ENCODE measurements at regions not wholly inside any gene's neighbourhood (a gene's known extent, or its start where the extent isn't known, plus 50 kb on each side); places are given as distances from the start of the nearest gene placed in this dataset.

DNA sequence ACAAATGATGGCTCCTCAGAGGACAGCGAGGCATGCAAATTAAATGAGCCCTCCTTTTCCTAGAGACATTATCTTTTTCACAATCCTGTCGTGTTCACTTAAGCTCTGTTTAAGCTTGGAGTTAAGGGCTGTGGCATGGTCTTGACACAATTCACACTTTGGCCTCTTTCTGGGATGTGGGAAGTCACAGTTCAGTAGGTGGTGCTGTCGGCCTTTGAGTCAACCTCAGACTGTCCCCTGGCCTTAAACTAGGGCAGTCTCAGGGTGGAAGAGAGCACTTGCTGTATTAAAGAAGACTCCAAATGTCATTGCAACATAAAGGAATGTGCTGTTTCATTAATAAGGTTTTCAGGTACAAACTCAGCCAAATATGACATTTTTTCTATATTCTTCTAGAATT, 351.0 kb downstream of the MCTP2 start:
- no peaks in the 10 kb centered on the region for H3K36me3 Mint-ChIP-seq
- H3K27ac Mint-ChIP-seq, result peak overlapping the region in 1 of 10 donors; percentile 7
- POLR2A ChIA-PET, result no interaction called here
- H3K4me3 Mint-ChIP-seq, result no peak overlapping the region
- peaks cover 0 to 2% (median 0%) of the 10 kb centered on the region in 9 donors for H3K9me3 Mint-ChIP-seq
- DNase-seq, result peak in 1 of 10 donors; percentile 8
- peaks cover 27 to 44% (median 33%) of the 10 kb centered on the region in 4 donors for H3K4me1 Mint-ChIP-seq
- ATAC-seq, result no peak
- H3K27me3 Mint-ChIP-seq, result peaks cover 49 to 91% (median 72%) of the 10 kb centered on the region in 5 donors

DNA sequence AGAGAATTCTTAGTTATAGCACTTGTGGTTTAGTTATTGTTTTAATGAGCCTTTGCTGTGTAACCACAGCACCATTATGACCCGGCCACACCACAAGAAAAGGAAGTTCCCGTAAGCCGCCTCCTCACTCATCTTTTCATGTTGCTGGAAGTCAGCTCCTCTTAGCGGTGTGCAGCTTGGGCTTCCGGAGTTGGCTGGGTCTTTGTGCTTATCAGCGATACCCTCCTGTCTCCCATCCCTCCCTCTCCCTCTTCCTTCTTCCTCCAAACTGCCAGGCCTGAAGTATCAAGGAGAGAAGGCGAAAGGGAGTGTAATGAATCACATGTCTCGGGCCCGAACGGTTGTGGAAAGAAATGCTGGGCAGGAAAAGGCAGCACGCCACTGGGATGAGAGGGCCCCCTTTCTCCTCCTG, 353.5 kb downstream of the MCTP2 start:
- Mint-ChIP-seq H3K9me3 (peaks cover 0 to 5% (median 0%) of the 10 kb centered on the region in 9 donors), H3K36me3 (no peaks in the 10 kb centered on the region), H3K4me3 (peak overlapping the region; percentile 19 to 81 (median 64)), H3K27me3 (peaks cover 46 to 91% (median 70%) of the 10 kb centered on the region in 5 donors), H3K4me1 (peaks cover 27 to 44% (median 33%) of the 10 kb centered on the region in 4 donors), H3K27ac (peak overlapping the region in 7 of 10 donors; percentile 7 to 91 (median 58))
- POLR2A ChIA-PET, result no interaction called here
- DNase-seq, result peak in 9 of 10 donors; percentile 9 to 75 (median 53)
- peak; percentile 85 to 100 for ATAC-seq

DNA sequence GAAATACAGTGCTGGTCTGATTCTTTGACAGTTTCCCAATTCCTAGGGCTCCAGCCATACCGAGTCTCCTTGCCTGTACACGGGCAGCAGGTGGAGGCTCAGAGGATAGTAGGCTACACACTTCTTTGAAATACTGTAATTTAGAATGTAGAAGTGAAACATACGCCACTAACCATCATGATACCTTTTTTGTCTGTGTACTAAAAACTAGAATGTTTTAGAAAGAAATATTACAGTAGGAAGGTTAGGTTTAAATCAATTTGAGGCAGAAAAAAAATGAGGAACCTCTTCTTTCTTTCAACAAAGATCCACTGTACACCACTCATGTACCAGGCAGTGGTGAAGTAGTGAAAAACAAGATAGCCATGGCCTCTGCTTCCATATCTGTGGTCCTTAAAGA, 354.7 kb downstream of the MCTP2 start:
- peaks cover 23 to 38% (median 33%) of the 10 kb centered on the region in 4 donors for H3K4me1 Mint-ChIP-seq
- H3K27ac Mint-ChIP-seq, result peak overlapping the region in 1 of 10 donors; percentile 42
- peaks cover 0 to 5% (median 0%) of the 10 kb centered on the region in 9 donors for H3K9me3 Mint-ChIP-seq
- peak overlapping the region in 5 of 10 donors; percentile 45 to 65 (median 55) for H3K4me3 Mint-ChIP-seq
- no peaks in the 10 kb centered on the region for H3K36me3 Mint-ChIP-seq
- peaks cover 42 to 91% (median 67%) of the 10 kb centered on the region in 5 donors for H3K27me3 Mint-ChIP-seq
- DNase-seq (no peak), ATAC-seq (no peak)
- POLR2A ChIA-PET, result no interaction called here

DNA sequence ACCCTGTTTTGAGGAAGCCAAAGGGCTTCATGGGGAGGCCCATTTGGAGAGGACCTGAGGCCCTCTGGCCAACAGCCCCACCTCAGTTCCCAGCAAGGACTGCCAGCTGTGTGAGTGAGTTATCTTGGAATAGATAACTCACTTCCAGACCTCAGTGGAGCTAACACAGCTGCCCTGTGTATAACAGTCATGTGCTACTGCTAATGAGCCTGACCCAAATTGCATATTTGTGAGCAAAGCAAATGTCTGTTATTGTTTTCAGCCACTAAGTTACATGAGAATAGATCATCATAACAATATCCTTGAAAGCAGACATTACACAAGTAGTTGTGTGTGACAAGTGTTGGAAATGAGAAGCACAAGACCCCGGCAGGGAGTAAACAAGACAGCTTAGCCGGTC, 355.8 kb downstream of the MCTP2 start:
- POLR2A ChIA-PET, result no interaction called here
- peaks cover 37 to 91% (median 62%) of the 10 kb centered on the region in 5 donors for H3K27me3 Mint-ChIP-seq
- ATAC-seq (no peak), DNase-seq (no peak)
- no peaks in the 10 kb centered on the region for H3K36me3 Mint-ChIP-seq
- peaks cover 0 to 5% (median 0%) of the 10 kb centered on the region in 9 donors for H3K9me3 Mint-ChIP-seq
- peaks cover 22 to 33% (median 30%) of the 10 kb centered on the region in 4 donors for H3K4me1 Mint-ChIP-seq
- H3K27ac Mint-ChIP-seq, result peak overlapping the region in 1 of 10 donors; percentile 65
- H3K4me3 Mint-ChIP-seq, result no peak overlapping the region

DNA sequence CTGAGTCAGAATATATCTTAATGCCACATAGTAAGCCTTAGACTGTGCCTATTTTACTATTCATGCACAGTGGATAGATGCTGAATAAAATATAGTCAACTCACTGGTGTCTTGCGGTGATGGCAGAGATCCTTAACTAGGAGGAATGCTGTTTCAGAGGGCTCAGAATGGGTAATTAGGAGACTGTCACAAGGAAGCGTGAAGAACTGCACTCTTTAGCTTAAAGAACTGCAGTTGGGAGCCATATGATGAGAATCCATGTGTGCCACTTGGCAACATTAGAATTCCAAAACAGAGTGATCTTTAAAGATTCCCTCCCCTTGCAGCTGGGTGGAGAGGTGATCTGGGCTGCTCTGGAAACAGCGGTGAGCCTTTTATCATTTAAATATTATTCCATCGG, 357.6 kb downstream of the MCTP2 start:
- Mint-ChIP-seq H3K9me3 (peaks cover 0 to 8% (median 2%) of the 10 kb centered on the region in 9 donors), H3K4me1 (peaks cover 19 to 22% (median 21%) of the 10 kb centered on the region in 4 donors)

DNA sequence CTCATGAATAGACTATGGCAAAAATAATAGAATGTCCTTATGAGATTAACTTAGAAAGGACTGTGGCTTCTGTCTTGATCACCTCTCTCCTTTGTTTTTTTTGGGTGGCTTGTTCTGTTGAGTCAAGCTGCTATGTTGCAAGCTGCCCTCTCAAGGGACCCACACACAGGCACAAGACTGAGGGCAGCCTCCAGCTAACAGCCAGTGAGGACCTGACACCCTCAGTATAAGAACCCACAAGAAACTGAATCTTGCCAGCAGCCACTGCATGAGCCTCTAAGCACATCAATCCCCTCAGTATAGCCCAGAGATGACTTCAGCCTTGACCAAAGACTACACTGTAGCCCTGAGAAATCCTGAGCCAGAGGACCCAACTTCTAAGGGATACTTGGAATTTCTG, 361.1 kb downstream of the MCTP2 start:
- DNase-seq, result no peak
- no peak for ATAC-seq
- Mint-ChIP-seq H3K36me3 (no peaks in the 10 kb centered on the region), H3K4me1 (peaks cover 0 to 7% (median 0%) of the 10 kb centered on the region in 4 donors), H3K27ac (no peak overlapping the region), H3K9me3 (peaks cover 0 to 7% (median 0%) of the 10 kb centered on the region in 9 donors), H3K4me3 (no peak overlapping the region), H3K27me3 (peaks cover 49 to 86% (median 60%) of the 10 kb centered on the region in 5 donors)
- POLR2A ChIA-PET, result no interaction called here

More for the DNA sequence above, 357.6 kb downstream of the MCTP2 start:
- ATAC-seq (no peak), DNase-seq (no peak)
- H3K27ac Mint-ChIP-seq, result no peak overlapping the region
- no peak overlapping the region for H3K4me3 Mint-ChIP-seq
- peaks cover 40 to 95% (median 64%) of the 10 kb centered on the region in 5 donors for H3K27me3 Mint-ChIP-seq
- POLR2A ChIA-PET, result no interaction called here
- no peaks in the 10 kb centered on the region for H3K36me3 Mint-ChIP-seq

DNA sequence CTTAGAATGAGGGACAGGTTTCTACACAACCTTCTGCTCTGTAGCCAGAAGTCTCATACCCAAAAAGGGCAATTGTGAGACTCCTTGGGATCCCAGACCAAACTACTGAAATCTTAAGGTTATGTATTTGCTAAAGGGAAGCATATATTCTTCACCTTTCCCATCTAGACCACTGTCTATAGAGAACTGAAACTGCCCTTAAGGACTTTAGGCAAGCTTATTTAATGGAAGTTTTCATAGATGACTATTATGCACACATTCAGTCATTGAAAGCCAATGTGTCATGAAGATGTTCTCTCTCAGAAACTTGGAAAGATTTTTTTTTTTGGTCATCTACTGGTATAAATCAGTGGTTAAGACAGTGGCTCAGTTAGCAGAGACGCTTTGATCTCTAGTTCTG, 365.3 kb downstream of the MCTP2 start:
- Mint-ChIP-seq H3K27me3 (peaks cover 43 to 75% (median 51%) of the 10 kb centered on the region in 5 donors), H3K36me3 (no peaks in the 10 kb centered on the region), H3K4me3 (no peak overlapping the region), H3K9me3 (peaks cover 0 to 7% (median 0%) of the 10 kb centered on the region in 9 donors), H3K4me1 (peaks cover 0 to 3% (median 0%) of the 10 kb centered on the region in 4 donors), H3K27ac (no peak overlapping the region)
- ATAC-seq, result no peak
- POLR2A ChIA-PET, result no interaction called here
- DNase-seq, result no peak

DNA sequence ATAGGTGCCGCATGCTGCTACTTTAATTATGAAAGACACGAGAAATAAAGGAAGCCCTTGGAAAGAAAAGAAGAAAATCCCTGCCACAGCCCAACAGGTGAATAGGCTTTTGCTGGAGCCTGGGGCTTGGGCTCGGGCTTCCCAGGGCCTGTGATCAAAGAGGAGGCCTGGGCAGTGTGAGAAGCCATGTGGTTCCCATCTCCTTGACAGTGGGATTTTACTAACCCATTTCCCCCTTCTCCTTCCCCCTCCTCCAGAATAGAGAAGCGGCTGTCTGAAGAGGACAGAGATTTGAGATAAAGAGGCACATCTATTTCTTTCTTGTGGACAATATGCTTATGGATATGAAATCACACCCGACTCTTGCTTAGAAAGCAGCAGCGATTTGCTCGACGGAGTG, 369.1 kb downstream of the MCTP2 start:
- Mint-ChIP-seq H3K27me3 (peaks cover 35 to 76% (median 54%) of the 10 kb centered on the region in 5 donors), H3K4me3 (no peak overlapping the region), H3K36me3 (peaks cover 0 to 1% (median 0%) of the 10 kb centered on the region in 3 donors), H3K27ac (no peak overlapping the region), H3K9me3 (peaks cover 0 to 5% (median 0%) of the 10 kb centered on the region in 9 donors), H3K4me1 (no peaks in the 10 kb centered on the region)
- ATAC-seq (no peak), DNase-seq (no peak)
- POLR2A ChIA-PET, result no interaction called here

DNA sequence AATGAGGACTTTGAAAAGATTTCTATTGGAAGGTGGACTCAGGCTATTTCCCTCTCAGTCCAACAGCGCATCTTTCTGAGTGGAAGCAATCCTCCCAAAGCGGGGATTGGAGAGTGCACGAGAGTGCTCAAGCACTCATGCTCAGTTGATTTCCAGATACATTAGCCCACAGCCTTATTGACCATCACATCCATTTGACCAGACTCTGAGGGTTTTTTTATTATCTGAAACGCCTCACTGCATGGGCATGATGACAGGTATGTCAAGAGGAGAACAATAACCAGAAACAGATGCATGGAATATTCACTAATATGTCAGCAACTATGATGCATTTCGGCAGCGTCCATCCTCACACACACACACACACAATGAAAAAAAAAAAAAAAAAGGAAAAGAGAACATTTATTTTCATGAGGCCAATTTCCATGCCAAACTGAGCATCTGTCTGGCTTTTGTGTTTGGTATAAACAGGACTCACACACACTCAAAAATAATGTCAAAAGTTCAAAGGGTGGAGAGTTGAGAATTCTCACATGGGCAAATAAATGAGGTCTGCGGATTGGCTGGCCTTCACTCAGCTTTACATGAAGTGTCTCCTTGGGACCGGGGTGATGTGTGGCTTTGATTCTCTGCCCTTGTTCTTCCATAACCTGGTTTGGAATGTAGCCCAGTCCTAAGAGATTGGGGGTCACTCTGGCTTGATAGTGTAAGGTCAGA, 371.6 kb downstream of the MCTP2 start:
- ATAC-seq (no peak), DNase-seq (no peak)
- Mint-ChIP-seq H3K27ac (no peak overlapping the region), H3K4me1 (peaks cover 10 to 14% (median 13%) of the 10 kb centered on the region in 4 donors), H3K27me3 (peaks cover 34 to 71% (median 62%) of the 10 kb centered on the region in 5 donors), H3K9me3 (peaks cover 0 to 9% (median 0%) of the 10 kb centered on the region in 9 donors), H3K36me3 (peaks cover 0 to 3% (median 0%) of the 10 kb centered on the region in 3 donors), H3K4me3 (no peak overlapping the region)
- POLR2A ChIA-PET, result no interaction called here

DNA sequence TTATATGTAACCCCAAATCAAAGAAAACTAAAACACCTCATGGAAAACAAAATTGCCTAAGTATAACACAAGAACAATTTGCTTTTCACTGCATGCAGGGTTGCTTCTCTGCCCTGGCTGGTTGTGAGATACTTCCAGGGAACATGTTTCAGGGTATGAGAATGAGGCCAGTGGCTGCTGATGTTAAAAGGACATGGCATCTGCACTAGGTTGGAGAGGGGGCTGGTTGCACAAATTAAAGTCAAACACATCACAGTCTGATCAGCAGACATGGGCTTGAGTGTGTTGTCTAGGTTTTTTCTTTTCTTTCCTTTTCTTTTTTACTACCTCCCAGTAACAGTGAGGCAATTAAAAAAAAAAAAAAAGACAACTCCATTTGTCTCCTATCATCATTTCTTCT, 374.9 kb downstream of the MCTP2 start:
- H3K27me3 Mint-ChIP-seq, result peaks cover 25 to 68% (median 58%) of the 10 kb centered on the region in 5 donors
- peaks cover 0 to 12% (median 0%) of the 10 kb centered on the region in 9 donors for H3K9me3 Mint-ChIP-seq
- POLR2A ChIA-PET, result no interaction called here

DNA sequence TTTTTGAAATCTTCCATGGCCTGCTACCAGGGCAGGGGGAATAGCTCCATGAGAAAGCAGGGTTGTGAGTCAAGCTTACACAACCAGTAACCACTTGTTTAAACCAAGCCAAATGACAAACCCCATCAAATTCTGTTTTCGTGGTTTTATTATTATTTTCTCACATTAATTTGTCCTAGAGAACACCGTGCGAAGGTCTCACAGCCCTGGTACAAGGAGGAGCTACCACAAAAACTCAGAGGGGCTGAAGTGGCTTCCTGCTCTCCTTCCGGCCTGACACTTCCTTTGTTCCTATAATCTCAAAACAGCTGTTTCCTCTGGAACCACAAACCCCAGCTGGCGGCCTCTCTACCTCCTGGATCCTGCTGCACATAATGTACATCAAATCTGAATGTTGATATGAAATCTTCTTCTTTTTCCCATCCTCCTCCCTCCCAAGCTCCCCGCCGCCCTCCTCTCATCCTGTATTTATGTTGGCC, 375.9 kb downstream of the MCTP2 start:
- H3K4me3 Mint-ChIP-seq, result peak overlapping the region in 6 of 10 donors; percentile 11 to 46 (median 19)
- peaks cover 0 to 3% (median 0%) of the 10 kb centered on the region in 3 donors for H3K36me3 Mint-ChIP-seq
- H3K27me3 Mint-ChIP-seq, result peaks cover 24 to 68% (median 55%) of the 10 kb centered on the region in 5 donors
- DNase-seq, result no peak
- H3K27ac Mint-ChIP-seq, result peak overlapping the region in 1 of 10 donors; percentile 30
- H3K4me1 Mint-ChIP-seq, result peaks cover 10 to 18% (median 13%) of the 10 kb centered on the region in 4 donors
- no peak for ATAC-seq
- peaks cover 0 to 12% (median 0%) of the 10 kb centered on the region in 9 donors for H3K9me3 Mint-ChIP-seq
- POLR2A ChIA-PET, result no interaction called here

More for the DNA sequence above, 374.9 kb downstream of the MCTP2 start:
- DNase-seq (no peak), ATAC-seq (no peak)
- no peak overlapping the region for H3K4me3 Mint-ChIP-seq
- H3K27ac Mint-ChIP-seq, result peak overlapping the region in 1 of 10 donors; percentile 16
- peaks cover 10 to 18% (median 13%) of the 10 kb centered on the region in 4 donors for H3K4me1 Mint-ChIP-seq
- H3K36me3 Mint-ChIP-seq, result peaks cover 0 to 3% (median 0%) of the 10 kb centered on the region in 3 donors

DNA sequence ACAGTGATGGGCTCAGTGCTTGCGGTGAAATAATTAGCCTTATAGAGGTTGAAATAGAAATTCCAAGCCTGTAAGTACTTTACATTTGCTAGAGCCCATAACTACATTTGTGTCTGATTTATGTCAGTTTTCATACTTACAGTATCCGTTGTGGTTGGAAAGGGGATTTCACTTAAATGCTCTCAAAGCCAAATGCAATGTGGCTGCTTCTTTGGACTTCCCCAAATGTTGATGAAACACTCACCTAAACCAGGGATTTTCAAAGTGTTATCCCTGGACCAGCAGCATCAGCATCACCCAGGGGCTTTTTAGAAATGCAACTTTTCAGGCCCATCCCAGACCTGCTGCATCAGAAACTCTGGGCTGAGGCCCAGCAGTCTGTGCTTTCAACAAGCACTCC, 378.7 kb downstream of the MCTP2 start:
- peaks cover 10 to 18% (median 13%) of the 10 kb centered on the region in 4 donors for H3K4me1 Mint-ChIP-seq
- peaks cover 0 to 12% (median 0%) of the 10 kb centered on the region in 9 donors for H3K9me3 Mint-ChIP-seq
- POLR2A ChIA-PET, result no interaction called here
- ATAC-seq (no peak), DNase-seq (no peak)
- peaks cover 0 to 3% (median 0%) of the 10 kb centered on the region in 3 donors for H3K36me3 Mint-ChIP-seq
- H3K4me3 Mint-ChIP-seq, result no peak overlapping the region
- H3K27me3 Mint-ChIP-seq, result peaks cover 32 to 69% (median 52%) of the 10 kb centered on the region in 5 donors
- no peak overlapping the region for H3K27ac Mint-ChIP-seq

DNA sequence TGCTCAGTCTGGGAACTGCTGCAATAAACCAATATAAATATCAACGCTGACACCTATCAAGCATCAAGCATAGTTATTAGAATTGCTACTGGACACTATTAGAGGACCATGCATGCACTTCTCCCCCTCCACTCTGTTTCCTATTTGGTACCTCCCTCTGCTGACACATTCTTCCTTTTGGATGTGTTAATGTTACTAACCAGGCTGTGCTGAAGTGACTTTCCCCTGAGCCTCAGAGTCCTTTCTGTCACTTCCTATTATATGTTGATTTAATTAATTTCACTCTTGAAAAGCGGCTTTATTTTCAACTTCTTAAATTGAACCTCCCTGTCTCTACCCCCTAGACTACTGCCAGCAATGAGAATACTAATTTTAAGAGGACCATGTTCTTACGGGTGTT, 379.1 kb downstream of the MCTP2 start:
- Mint-ChIP-seq H3K4me1 (peaks cover 10 to 18% (median 13%) of the 10 kb centered on the region in 4 donors), H3K36me3 (peaks cover 0 to 2% (median 0%) of the 10 kb centered on the region in 3 donors), H3K27ac (peak overlapping the region in 1 of 10 donors; percentile 71), H3K9me3 (peaks cover 0 to 12% (median under 1%) of the 10 kb centered on the region in 9 donors), H3K4me3 (no peak overlapping the region), H3K27me3 (peaks cover 28 to 69% (median 48%) of the 10 kb centered on the region in 5 donors)
- DNase-seq (no peak), ATAC-seq (no peak)
- POLR2A ChIA-PET, result no interaction called here
